Esophagus muscularis mucosa (tissue), 4 donors: ENCODE measurements at regions not wholly inside any gene's neighbourhood (a gene's known extent, or its start where the extent isn't known, plus 50 kb on each side); places are given as distances from the start of the nearest gene placed in this dataset.

Experiments
- DNase-seq: peaks from one replicate; pipeline ENCODE4 v3.0.0-alpha.2; 2017; ENCODE audit errors: extremely low spot score
- H3K27ac ChIP-seq, 4 donors: fragments of 200-600 bp; sonication (generic); replicated peaks in 1 of 4; 1 replicate in 3 of 4; 2 replicates in 1 of 4; pipeline ENCODE4 v1.5.1; 2016 to 2019; ENCODE audit warnings: mild to moderate bottlenecking in 1 of 4
- H3K27me3 ChIP-seq, 4 donors: fragments of 200-600 bp; sonication (generic); one replicate each; pipeline versions ENCODE4 v1.5.1 to v1.6.0; 2016 to 2019
- H3K36me3 ChIP-seq, 4 donors: fragments of 200-600 bp; sonication (generic); one replicate each; pipeline ENCODE4 v1.5.1; 2016 to 2019
- H3K4me1 ChIP-seq, 4 donors: fragments of 200-600 bp; sonication (generic); one replicate each; pipeline ENCODE4 v1.5.1; 2016 to 2019
- H3K4me3 ChIP-seq, 4 donors: fragments of 200-600 bp; sonication (generic); 1 replicate in 2 of 4; 2 replicates in 2 of 4; pipeline ENCODE4 v1.5.1; 2016 to 2019; ENCODE audit warnings: mild to moderate bottlenecking in 4 of 4, moderate library complexity in 1 of 4
- H3K9me3 ChIP-seq, 4 donors: fragments of 200-600 bp; sonication (generic); 1 replicate in 3 of 4; 2 replicates in 1 of 4; pipeline ENCODE4 v1.5.1; 2016 to 2019
- CTCF ChIP-seq, 3 experiments: fragments of 200-600 bp in 2 of 3; fragments of 450-650 bp in 1 of 3; sonication (generic) in 2 of 3; IDR thresholded peaks; one replicate each; pipeline ENCODE4 v1.5.1; 2017 to 2019; ENCODE audit warnings: antibody characterized with exemption in 3 of 3, mild to moderate bottlenecking in 2 of 3, moderate library complexity in 1 of 3
- EP300 ChIP-seq: sonication (generic); formaldehyde crosslinking; IDR thresholded peaks from one replicate; pipeline ENCODE4 v1.6.1; 2017; ENCODE audit warnings: antibody characterized with exemption
- POLR2A ChIP-seq: fragments of 450-650 bp; IDR thresholded peaks from one replicate; pipeline ENCODE4 v1.6.1; 2017; ENCODE audit warnings: antibody characterized with exemption, moderate library complexity, mild to moderate bottlenecking, low read depth
- POLR2AphosphoS5 ChIP-seq, 2 donors: sonication (generic); formaldehyde crosslinking; IDR thresholded peaks; one replicate each; pipeline ENCODE4 v1.6.1; 2017; ENCODE audit warnings: antibody characterized with exemption in 2 of 2
- WGBS: methylation state at CpG from one replicate; pipeline ENCODE4 v1.1.5; 2018; 5-methylcytosine and 5-hydroxymethylcytosine counted together
- intact Hi-C: fragments of 100-400 bp; cut with DNase I; formaldehyde crosslinking; loops from one replicate; pipeline ENCODE4 v1.15.1; 2023

- Histone ChIP-seq H3K36me3 (no peaks in the 10 kb centered on the region), H3K4me1 (peaks cover 0 to 3% (median under 1%) of the 10 kb centered on the region in 4 donors), H3K27me3 (no peaks in the 10 kb centered on the region), H3K27ac (no peak overlapping the region), H3K4me3 (no peak overlapping the region), H3K9me3 (no peaks in the 10 kb centered on the region)
- DNase-seq, result no peak
- intact Hi-C loops, result no loop called here
- no peak for TF ChIP-seq EP300
- no peak for TF ChIP-seq POLR2A
- no peak for TF ChIP-seq POLR2AphosphoS5 (IDR thresholded peaks at IDR 0.05)
- no peak for TF ChIP-seq CTCF (IDR thresholded peaks at IDR 0.05)
Measured at GRCh38 chr11:103637831-103638230, 398.6 kb upstream of the DDI1 start.

GRCh38 chr11:103644676-103645075 lies 391.8 kb upstream of the DDI1 start:
- 97% methylated on average over 20 of the region's 20 CpGs for WGBS

GRCh38 chr11:103648054-103648453 lies 388.4 kb upstream of the DDI1 start:
- no peaks in the 10 kb centered on the region for H3K27me3 ChIP-seq
- no peaks in the 10 kb centered on the region for H3K4me1 ChIP-seq
- H3K36me3 ChIP-seq, result no peaks in the 10 kb centered on the region
- peaks cover 0 to 6% (median 2%) of the 10 kb centered on the region in 4 donors for H3K9me3 ChIP-seq
- no peak overlapping the region for H3K27ac ChIP-seq
- intact Hi-C loops, result no loop called here
- DNase-seq, result no peak
- H3K4me3 ChIP-seq, result no peak overlapping the region
- no peak for TF ChIP-seq POLR2AphosphoS5 (IDR thresholded peaks at IDR 0.05)
- TF ChIP-seq POLR2A, result no peak
- no peak for TF ChIP-seq CTCF (IDR thresholded peaks at IDR 0.05)
- TF ChIP-seq EP300, result no peak

More at GRCh38 chr11:103644676-103645075, 391.8 kb upstream of the DDI1 start:
- H3K27ac ChIP-seq, result no peak overlapping the region
- no peaks in the 10 kb centered on the region for H3K9me3 ChIP-seq
- no peak for DNase-seq
- H3K36me3 ChIP-seq, result no peaks in the 10 kb centered on the region
- intact Hi-C loops, result no loop called here
- H3K4me3 ChIP-seq, result no peak overlapping the region
- TF ChIP-seq POLR2AphosphoS5 (IDR thresholded peaks at IDR 0.05) (no peak), CTCF (IDR thresholded peaks at IDR 0.05) (no peak), EP300 (no peak), POLR2A (no peak)
- H3K4me1 ChIP-seq, result no peaks in the 10 kb centered on the region
- H3K27me3 ChIP-seq, result no peaks in the 10 kb centered on the region

- H3K4me3 ChIP-seq, result no peak overlapping the region
- intact Hi-C loops, result no loop called here
- no peak overlapping the region for H3K27ac ChIP-seq
- no peaks in the 10 kb centered on the region for H3K4me1 ChIP-seq
- H3K36me3 ChIP-seq, result no peaks in the 10 kb centered on the region
- DNase-seq, result no peak
- TF ChIP-seq POLR2AphosphoS5 (IDR thresholded peaks at IDR 0.05) (no peak), CTCF (IDR thresholded peaks at IDR 0.05) (no peak), EP300 (no peak), POLR2A (no peak)
- 82% methylated on average over 1 of the region's 1 CpG for WGBS
- H3K27me3 ChIP-seq, result no peaks in the 10 kb centered on the region
- H3K9me3 ChIP-seq, result peaks cover 0 to 6% (median 2%) of the 10 kb centered on the region in 4 donors
Measured at GRCh38 chr11:103648670-103649400, 387.6 kb upstream of the DDI1 start.
